ENCODE measurements at regions not wholly inside any gene's neighbourhood (a gene's known extent, or its start where the extent isn't known, plus 50 kb on each side); places are given as distances from the start of the nearest gene placed in this dataset.

DNA sequence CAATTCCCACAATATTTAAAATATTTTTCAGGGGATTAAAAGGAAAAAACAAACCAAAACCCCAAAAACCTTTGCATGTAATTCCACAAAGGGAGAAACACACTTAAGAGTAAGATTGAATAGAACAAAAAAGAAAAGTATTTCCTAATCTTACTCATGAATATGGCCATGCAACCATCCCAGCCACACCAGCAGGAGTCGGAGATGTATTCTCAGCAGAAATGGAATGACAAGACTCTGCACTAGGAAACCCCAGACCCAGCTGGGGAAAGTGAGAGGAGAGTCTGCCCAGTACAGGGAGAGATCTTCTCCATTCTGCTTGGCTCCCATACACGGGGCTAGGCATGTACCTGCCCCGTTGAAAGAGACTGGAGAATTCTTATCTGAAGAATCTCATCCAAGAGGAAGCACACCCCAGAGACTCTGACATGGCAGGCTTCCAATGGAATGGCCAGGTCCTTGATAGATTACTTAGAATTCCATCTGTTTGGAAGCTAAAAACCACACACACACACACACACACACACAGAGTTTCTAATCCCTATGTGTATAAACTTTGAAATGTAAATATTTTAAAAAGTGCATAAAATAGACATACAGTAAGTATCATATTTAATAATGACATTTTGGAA is 118.8 kb downstream of the GADD45G start:
- TF ChIP-seq POLR2A (IDR thresholded peaks at IDR 0.05), result no peak
- no peak for TF ChIP-seq CTCF (IDR thresholded peaks at IDR 0.05)
- no peak for TF ChIP-seq POLR2AphosphoS5 (IDR thresholded peaks at IDR 0.05)
- TF ChIP-seq EP300 (IDR thresholded peaks at IDR 0.05), result no peak

Measured in upper lobe of left lung (tissue), 4 donors.